ENCODE measurements at regions not wholly inside any gene's neighbourhood (a gene's known extent, or its start where the extent isn't known, plus 50 kb on each side); places are given as distances from the start of the nearest gene placed in this dataset.
"Not testable (repeated sequence)": the region's sequence is repeated elsewhere in the genome, so short reads cannot be mapped to it uniquely, and the experiment has no call there.

DNA sequence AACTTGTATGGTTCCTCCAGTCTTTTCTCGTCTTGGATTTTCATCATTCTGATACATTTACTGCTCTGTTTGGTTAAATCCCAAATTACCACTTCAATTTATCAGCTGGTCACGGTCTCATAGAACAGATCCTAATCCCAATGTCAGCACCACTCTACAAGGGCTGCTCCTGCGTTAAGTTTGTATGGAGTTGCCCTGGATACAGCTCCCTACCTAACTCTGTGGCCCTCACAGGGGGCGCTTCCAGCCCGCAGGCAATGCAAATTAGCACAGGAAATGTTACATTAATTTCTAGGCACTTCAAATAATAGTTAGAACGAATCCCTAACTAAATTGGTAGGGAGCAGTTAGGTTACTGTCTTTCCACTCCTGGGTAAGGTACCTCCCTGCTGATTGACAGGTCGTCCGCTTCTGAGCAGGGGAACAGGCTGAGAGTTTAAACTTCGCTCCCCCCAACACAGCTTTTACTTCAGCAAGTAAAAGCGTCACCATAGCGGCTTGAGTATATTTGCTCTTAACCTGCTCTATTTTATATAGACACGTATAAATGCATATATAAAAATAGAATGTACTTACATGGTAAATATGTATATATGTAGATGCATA lies 238.5 kb upstream of the FANCL start:
- Mint-ChIP-seq H3K27ac (no peak overlapping the region), H3K36me3 (ENCODE audit: low read depth) (no peaks in the 10 kb centered on the region), H3K27me3 (ENCODE audit: low read depth) (no peaks in the 10 kb centered on the region), H3K4me3 (no peak overlapping the region), H3K9me3 (no peaks in the 10 kb centered on the region), H3K4me1 (no peaks in the 10 kb centered on the region)
- no peak for TF ChIP-seq CTCF (IDR thresholded peaks at IDR 0.05; ENCODE audit: unreplicated experiment in 3 of 3)

DNA sequence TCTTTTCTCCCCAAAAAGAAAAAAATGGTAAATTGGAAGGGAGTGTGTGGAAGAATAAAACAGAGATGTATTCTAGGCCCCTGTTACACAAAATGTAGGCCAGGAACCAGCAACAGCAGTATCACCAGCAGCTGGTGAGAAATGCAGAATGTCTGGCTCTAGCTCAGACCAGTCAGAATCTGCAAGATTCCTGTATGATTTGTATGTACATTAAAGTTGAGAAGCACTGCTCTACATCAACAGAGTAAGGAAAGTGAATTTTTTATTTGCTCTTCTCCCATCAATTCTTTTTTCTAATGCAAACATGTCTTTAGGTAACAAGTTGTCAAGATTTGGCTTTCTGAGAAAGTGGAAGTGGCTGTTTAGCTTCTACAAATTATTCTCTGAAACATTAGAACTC lies 235.4 kb upstream of the FANCL start:
- Mint-ChIP-seq H3K4me1 (no peaks in the 10 kb centered on the region), H3K4me3 (no peak overlapping the region), H3K36me3 (ENCODE audit: low read depth) (peaks cover 5% of the 10 kb centered on the region), H3K27me3 (ENCODE audit: low read depth) (no peaks in the 10 kb centered on the region), H3K27ac (no peak overlapping the region), H3K9me3 (no peaks in the 10 kb centered on the region)
- TF ChIP-seq CTCF (IDR thresholded peaks at IDR 0.05; ENCODE audit: unreplicated experiment in 3 of 3) = no peak

DNA sequence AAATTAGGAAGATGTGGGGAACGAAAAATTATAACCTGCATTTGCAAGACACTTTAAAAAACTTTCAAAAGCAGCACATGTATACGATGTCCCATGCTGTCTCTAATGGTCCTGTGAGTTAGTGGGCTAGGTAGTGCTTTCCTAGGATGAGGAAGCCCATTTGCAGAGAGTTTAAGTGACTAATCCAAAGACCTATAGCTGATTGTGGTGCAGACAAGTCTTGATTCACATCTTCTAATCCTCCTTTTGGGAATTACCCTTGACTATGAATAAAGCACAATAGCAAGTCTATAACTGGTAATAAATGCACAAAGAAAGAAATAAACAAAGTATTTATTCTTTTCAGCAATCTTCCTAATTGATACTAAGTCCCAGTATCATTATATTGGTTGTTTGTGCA lies 234.6 kb upstream of the FANCL start:
- H3K4me3 Mint-ChIP-seq = no peak overlapping the region
- peaks cover 5% of the 10 kb centered on the region for H3K36me3 Mint-ChIP-seq (ENCODE audit: low read depth)
- H3K9me3 Mint-ChIP-seq = no peaks in the 10 kb centered on the region

GRCh38 chr2:58473165-58473564 lies 232.0 kb upstream of the FANCL start:
- no peaks in the 10 kb centered on the region for H3K4me1 Mint-ChIP-seq
- H3K27me3 Mint-ChIP-seq (ENCODE audit: low read depth) = no peaks in the 10 kb centered on the region
- peaks cover 5% of the 10 kb centered on the region for H3K36me3 Mint-ChIP-seq (ENCODE audit: low read depth)
- H3K9me3 Mint-ChIP-seq = no peaks in the 10 kb centered on the region
- no peak for TF ChIP-seq CTCF (IDR thresholded peaks at IDR 0.05; ENCODE audit: unreplicated experiment in 3 of 3)
- no peak overlapping the region for H3K27ac Mint-ChIP-seq
- no peak overlapping the region for H3K4me3 Mint-ChIP-seq

More for the DNA sequence above, 234.6 kb upstream of the FANCL start:
- H3K27me3 Mint-ChIP-seq (ENCODE audit: low read depth) = no peaks in the 10 kb centered on the region
- no peaks in the 10 kb centered on the region for H3K4me1 Mint-ChIP-seq
- TF ChIP-seq CTCF (IDR thresholded peaks at IDR 0.05; ENCODE audit: unreplicated experiment in 3 of 3) = no peak
- H3K27ac Mint-ChIP-seq = no peak overlapping the region

- H3K4me1 Mint-ChIP-seq = no peaks in the 10 kb centered on the region
- no peak for TF ChIP-seq CTCF (IDR thresholded peaks at IDR 0.05; ENCODE audit: unreplicated experiment in 3 of 3)
- no peaks in the 10 kb centered on the region for H3K27me3 Mint-ChIP-seq (ENCODE audit: low read depth)
- no peaks in the 10 kb centered on the region for H3K36me3 Mint-ChIP-seq (ENCODE audit: low read depth)
- H3K9me3 Mint-ChIP-seq = no peaks in the 10 kb centered on the region
- H3K27ac Mint-ChIP-seq = no peak overlapping the region
- no peak overlapping the region for H3K4me3 Mint-ChIP-seq
Measured at GRCh38 chr2:58466804-58467203, 225.7 kb upstream of the FANCL start.

DNA sequence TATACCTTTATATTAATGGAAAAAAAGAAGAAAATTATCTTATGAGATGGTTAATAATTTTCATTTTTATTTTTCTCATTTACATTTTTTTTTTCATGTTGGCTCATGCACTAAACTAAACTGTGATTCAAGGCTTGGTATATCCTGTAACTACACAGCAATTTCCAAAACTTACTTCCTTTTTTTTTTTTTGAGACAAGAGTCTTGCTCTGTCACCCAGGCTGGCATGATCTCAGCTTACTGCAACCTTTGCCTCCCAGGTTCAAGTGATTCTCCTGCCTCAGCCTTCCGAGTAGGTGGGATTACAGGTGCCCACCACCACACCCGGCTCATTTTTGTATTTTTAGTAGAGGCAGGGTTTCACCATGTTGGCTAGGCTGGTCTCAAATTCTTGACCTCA lies 224.9 kb upstream of the FANCL start:
- H3K4me1 Mint-ChIP-seq; H3K36me3 Mint-ChIP-seq (ENCODE audit: low read depth); H3K9me3 Mint-ChIP-seq; H3K27me3 Mint-ChIP-seq (ENCODE audit: low read depth); H3K27ac Mint-ChIP-seq; H3K4me3 Mint-ChIP-seq: not testable (repeated sequence)

Data from nephron (organoid).